Activated naive CD4-positive, alpha-beta T cell treated with anti-CD3 and anti-CD28 coated beads for 36 hours (primary cell): ENCODE measurements at regions not wholly inside any gene's neighbourhood (a gene's known extent, or its start where the extent isn't known, plus 50 kb on each side); places are given as distances from the start of the nearest gene placed in this dataset.

Experiments
- CTCF ChIA-PET: fragments of 350-600 bp; sonication (Branson Sonifier 250); formaldehyde crosslinking; loops from one replicate; lab custom pipeline; 2021; ENCODE audit warnings: antibody characterized with exemption; lab: Charles Lee
- DNase-seq: peaks from one replicate; pipeline ENCODE4 v3.0.0-alpha.2; 2020
- H3K27ac Mint-ChIP-seq: one replicate; pipeline ENCODE4 v1.8.0; 2021; ENCODE audit warnings: mild to moderate bottlenecking, mixed read lengths
- H3K27me3 Mint-ChIP-seq: one replicate; pipeline ENCODE4 v1.8.0; 2021; ENCODE audit warnings: low read depth, mixed read lengths
- H3K36me3 Mint-ChIP-seq: one replicate; pipeline ENCODE4 v1.8.0; 2021; ENCODE audit warnings: low read depth, mixed read lengths
- H3K4me1 Mint-ChIP-seq: one replicate; pipeline ENCODE4 v1.8.0; 2021; ENCODE audit warnings: low read depth, mixed read lengths
- H3K4me3 Mint-ChIP-seq: one replicate; pipeline ENCODE4 v1.8.0; 2021; ENCODE audit warnings: mild to moderate bottlenecking, moderate library complexity, mixed read lengths
- H3K9me3 Mint-ChIP-seq: one replicate; pipeline ENCODE4 v1.8.0; 2021; ENCODE audit warnings: mixed read lengths
- intact Hi-C: fragments of 100-400 bp; cut with micrococcal nuclease; formaldehyde crosslinking; loops from one replicate; pipeline ENCODE4 v1.15.1; 2023

DNA sequence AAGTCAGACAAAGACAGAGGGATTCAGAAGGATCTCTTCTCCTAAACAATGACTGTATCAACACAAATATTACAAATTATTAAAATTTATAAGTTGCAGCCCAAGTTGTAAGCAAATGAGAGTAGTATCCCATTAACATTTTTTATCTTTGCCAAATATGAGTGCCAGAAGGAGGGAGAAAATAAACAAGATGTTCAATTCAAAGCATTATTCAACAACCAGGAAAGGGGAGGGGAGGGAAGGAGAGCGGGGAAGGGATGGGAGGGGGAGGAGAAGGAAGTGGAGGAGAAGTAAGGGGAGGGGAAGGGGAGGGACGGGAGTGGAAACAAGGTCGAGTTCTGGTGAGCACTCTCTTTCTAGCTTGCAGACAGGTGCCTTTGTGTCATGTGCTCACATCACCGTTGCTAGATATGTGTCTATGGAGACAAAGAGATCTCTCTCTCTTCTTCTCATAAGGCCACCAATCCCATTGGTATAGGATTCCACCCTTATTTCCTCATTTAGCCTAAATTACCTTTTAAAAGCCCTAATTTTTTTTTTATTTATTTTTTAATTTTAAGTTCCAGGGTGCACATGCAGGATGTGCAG lies 679.6 kb upstream of the CHAC2 start:
- intact Hi-C loops = no loop called here
- DNase-seq = no peak
- Mint-ChIP-seq H3K4me1 (no peaks in the 10 kb centered on the region), H3K9me3 (peaks cover 4% of the 10 kb centered on the region), H3K36me3 (no peaks in the 10 kb centered on the region), H3K4me3 (no peak overlapping the region), H3K27me3 (no peaks in the 10 kb centered on the region), H3K27ac (no peak overlapping the region)
- CTCF ChIA-PET = no interaction called here

DNA sequence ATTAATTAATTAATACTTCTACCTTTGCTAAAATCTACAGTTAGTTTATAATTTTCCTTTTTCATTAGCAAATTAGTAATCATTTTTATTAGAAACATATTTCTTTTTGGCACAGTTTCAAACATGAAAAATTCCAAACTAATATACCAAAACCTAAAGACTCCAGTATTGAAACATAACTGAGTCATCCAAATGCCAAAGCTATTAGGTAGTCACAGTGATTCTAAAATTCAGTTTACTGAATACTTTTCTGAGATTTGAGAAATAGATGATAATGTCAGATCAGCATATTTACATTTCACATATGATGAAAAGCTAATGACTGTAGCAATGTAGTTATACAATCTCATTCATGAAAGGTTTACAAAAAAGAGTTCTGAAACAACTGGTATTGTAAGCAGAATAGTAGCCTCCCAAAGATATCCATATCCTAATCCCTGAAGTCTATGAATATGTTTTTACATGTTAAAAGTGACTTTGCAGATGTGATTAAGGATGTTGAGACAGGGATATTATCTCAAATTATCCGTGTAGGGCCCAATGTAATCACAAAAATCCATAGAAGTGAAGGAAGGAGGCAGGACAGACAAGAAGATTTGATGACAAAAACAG lies 680.2 kb upstream of the CHAC2 start:
- Mint-ChIP-seq H3K4me1 (no peaks in the 10 kb centered on the region), H3K27ac (no peak overlapping the region), H3K9me3 (peaks cover 4% of the 10 kb centered on the region), H3K4me3 (no peak overlapping the region), H3K27me3 (no peaks in the 10 kb centered on the region), H3K36me3 (no peaks in the 10 kb centered on the region)
- DNase-seq = no peak
- intact Hi-C loops = no loop called here
- CTCF ChIA-PET = no interaction called here

DNA sequence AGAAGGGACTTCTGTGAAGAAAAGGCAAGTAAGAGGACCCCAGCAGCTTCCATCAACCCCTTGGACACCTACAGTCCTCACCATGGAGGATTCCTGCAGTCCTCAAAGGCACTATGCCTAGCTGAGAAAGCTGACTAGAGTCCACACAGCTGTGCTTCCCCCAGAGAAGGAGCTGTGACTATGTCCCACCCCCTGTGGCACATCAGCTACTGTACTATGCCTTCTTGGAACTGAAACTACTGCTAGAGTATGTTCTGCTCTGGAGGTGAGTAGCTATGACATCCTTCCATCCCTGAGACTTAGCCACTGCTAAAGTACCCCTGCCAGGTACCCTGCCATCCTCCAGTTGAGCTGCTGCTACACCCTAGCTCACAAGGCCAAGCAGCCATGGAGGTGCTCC lies 690.2 kb upstream of the CHAC2 start:
- Mint-ChIP-seq H3K27ac (no peak overlapping the region), H3K9me3 (peaks cover 18% of the 10 kb centered on the region), H3K4me1 (no peaks in the 10 kb centered on the region), H3K27me3 (no peaks in the 10 kb centered on the region), H3K36me3 (no peaks in the 10 kb centered on the region), H3K4me3 (no peak overlapping the region)
- intact Hi-C loops = no loop called here
- CTCF ChIA-PET = no interaction called here
- DNase-seq = no peak

DNA sequence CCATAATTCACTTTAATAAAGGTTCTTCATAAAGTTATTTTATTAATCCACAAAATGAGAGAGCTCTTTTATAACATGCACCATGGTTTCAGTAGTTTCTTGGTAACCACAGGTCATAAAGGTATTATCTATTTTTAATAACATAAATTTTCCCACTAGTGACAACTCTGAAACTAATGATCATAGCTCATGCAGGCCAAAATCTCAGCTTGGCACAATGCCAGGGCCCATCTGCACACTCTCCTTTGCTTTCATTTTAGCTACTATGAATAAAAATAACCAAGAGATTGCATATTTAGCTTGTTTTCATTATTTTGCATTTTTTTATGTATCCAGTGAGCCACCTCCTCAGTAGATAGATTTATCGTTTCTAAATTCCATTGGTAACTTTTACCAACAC lies 691.8 kb upstream of the CHAC2 start:
- Mint-ChIP-seq H3K27me3 (no peaks in the 10 kb centered on the region), H3K4me1 (no peaks in the 10 kb centered on the region), H3K36me3 (no peaks in the 10 kb centered on the region), H3K27ac (no peak overlapping the region), H3K4me3 (no peak overlapping the region), H3K9me3 (peaks cover 7% of the 10 kb centered on the region)
- DNase-seq = no peak
- CTCF ChIA-PET = no interaction called here
- intact Hi-C loops = no loop called here

DNA sequence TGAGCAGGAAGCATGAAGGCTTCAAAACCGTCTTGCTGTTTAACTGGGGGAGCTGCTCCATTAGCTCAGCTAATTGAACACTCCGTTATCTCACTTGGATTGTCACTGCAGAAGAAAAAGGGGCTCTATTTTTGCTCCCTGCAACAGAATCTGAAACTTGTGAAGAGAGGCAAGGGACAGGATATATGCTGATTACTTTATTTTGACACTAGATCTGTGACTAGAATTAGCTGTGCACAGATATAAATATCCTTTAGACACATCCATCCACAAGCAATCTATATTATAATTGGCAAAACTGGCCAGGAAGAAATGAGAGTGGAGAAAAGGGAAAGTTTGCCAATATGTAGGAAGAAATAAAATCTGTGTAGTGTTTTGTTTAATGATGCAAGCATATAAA lies 700.1 kb upstream of the CHAC2 start:
- Mint-ChIP-seq H3K4me1 (no peaks in the 10 kb centered on the region), H3K4me3 (no peak overlapping the region), H3K36me3 (no peaks in the 10 kb centered on the region), H3K27me3 (no peaks in the 10 kb centered on the region), H3K9me3 (no peaks in the 10 kb centered on the region), H3K27ac (no peak overlapping the region)
- no peak for DNase-seq
- CTCF ChIA-PET = interaction anchor here (0.6 kb wide), 1 partner anchor 62 kb away, joined by 3 read pairs; no protein-coding TSS in a partner anchor
- intact Hi-C loops = no loop called here

DNA sequence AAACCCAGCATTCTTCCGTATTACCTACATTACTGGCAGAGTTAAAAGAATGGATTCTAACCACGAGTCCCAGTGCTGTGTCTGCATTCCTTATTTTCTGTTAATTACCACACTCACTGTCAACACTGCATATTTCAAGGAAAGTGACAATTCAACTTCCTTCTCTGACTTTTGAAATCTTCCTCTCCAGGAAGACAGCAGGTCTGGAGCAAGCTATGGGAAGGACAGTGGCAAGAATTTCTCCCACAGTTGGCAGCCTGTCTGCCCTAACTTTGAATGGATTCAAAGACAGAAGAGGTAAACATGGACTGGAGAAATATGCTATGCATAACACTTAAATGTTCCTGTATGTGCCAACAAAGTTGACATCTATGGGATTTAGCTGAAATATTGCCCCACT lies 700.5 kb upstream of the CHAC2 start:
- intact Hi-C loops = no loop called here
- H3K27ac Mint-ChIP-seq = no peak overlapping the region
- H3K4me3 Mint-ChIP-seq = no peak overlapping the region
- H3K27me3 Mint-ChIP-seq = no peaks in the 10 kb centered on the region
- CTCF ChIA-PET = no interaction called here
- H3K36me3 Mint-ChIP-seq = no peaks in the 10 kb centered on the region
- DNase-seq = no peak
- H3K4me1 Mint-ChIP-seq = no peaks in the 10 kb centered on the region
- no peaks in the 10 kb centered on the region for H3K9me3 Mint-ChIP-seq

DNA sequence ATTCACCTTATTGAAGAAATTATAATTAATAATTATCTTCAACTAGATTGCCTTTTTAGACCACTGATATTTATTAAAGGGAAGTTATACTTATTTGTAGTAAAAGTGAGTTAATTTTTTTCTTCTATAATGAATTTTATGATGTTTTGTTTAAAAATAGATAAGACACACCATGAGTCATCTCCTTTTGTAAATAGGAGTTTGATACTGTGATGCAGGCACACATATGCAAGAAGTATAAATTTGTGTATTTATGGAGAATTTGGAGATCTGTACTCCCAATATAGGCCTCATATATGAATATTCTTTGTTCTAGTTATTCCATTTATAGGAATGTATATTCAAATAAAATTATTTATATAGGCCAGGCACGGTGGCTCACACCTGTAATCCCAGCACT lies 703.5 kb upstream of the CHAC2 start:
- Mint-ChIP-seq H3K27me3 (no peaks in the 10 kb centered on the region), H3K4me1 (no peaks in the 10 kb centered on the region), H3K9me3 (peaks cover 4% of the 10 kb centered on the region), H3K4me3 (no peak overlapping the region), H3K36me3 (no peaks in the 10 kb centered on the region), H3K27ac (no peak overlapping the region)
- no peak for DNase-seq
- CTCF ChIA-PET = no interaction called here
- intact Hi-C loops = no loop called here

DNA sequence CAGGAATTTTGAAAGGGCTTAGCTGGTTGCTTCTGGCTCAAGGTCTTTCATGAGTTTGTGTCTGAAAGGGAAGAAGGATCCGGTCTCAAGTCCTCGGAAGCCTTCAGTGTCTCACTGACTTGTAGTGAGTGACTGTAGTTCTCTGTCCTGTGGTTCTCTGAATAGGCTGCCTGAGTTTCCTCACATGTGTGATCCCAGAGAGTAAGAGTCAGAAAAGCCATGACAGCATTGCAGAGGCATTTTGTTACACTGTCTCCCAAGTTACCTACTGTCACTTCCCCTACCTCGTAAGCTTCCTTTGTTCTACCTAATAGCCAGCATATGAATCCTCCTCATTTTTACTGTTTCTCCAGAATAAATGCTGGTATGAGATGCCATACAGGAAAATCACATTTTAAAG lies 709.1 kb upstream of the CHAC2 start:
- Mint-ChIP-seq H3K27ac (no peak overlapping the region), H3K9me3 (peaks cover 6% of the 10 kb centered on the region), H3K4me3 (no peak overlapping the region), H3K4me1 (no peaks in the 10 kb centered on the region), H3K36me3 (no peaks in the 10 kb centered on the region), H3K27me3 (no peaks in the 10 kb centered on the region)
- CTCF ChIA-PET = no interaction called here
- intact Hi-C loops = no loop called here
- DNase-seq = no peak

DNA sequence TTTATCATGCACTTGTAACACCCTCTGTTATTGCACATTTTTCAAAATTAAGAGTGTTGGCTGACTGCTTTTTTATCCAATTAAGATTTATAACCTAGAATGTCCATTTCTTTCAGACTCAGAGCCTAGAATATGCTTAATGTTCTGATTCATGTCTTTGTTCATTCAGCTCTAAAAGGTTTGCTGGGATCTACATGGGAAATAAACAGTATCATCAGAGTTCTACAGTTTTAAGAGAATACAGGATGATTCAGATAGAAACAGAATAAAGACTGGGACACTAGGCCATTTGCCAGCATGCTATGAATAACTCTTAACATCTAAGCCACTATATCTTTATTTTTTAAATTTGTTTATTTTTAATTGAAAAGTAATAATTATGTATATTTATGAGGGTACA lies 713.7 kb upstream of the CHAC2 start:
- intact Hi-C loops = no loop called here
- DNase-seq = no peak
- CTCF ChIA-PET = no interaction called here
- Mint-ChIP-seq H3K4me1 (no peaks in the 10 kb centered on the region), H3K27ac (no peak overlapping the region), H3K4me3 (no peak overlapping the region), H3K36me3 (no peaks in the 10 kb centered on the region), H3K9me3 (peaks cover 2% of the 10 kb centered on the region), H3K27me3 (no peaks in the 10 kb centered on the region)

DNA sequence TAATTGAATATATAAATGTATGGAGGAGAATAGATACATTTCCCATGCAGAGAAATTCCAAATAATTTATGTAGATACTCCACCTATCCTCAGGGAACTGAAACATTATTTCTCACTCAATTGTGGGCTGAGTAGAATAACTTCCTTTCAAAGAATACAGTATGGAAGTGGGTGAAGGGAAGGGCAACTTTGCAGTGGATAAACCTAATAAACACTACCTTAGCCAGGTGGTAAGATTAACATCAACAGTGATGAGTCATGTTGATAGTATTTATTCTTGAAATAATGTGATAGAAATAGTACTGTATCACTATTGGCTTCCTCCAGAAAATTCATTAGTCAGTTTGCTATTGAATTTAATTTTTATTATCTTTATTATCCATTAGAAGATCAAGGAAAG lies 716.4 kb upstream of the CHAC2 start:
- Mint-ChIP-seq H3K4me3 (no peak overlapping the region), H3K9me3 (peaks cover 6% of the 10 kb centered on the region), H3K4me1 (no peaks in the 10 kb centered on the region), H3K36me3 (no peaks in the 10 kb centered on the region), H3K27me3 (no peaks in the 10 kb centered on the region), H3K27ac (no peak overlapping the region)
- CTCF ChIA-PET = no interaction called here
- no peak for DNase-seq
- intact Hi-C loops = no loop called here

DNA sequence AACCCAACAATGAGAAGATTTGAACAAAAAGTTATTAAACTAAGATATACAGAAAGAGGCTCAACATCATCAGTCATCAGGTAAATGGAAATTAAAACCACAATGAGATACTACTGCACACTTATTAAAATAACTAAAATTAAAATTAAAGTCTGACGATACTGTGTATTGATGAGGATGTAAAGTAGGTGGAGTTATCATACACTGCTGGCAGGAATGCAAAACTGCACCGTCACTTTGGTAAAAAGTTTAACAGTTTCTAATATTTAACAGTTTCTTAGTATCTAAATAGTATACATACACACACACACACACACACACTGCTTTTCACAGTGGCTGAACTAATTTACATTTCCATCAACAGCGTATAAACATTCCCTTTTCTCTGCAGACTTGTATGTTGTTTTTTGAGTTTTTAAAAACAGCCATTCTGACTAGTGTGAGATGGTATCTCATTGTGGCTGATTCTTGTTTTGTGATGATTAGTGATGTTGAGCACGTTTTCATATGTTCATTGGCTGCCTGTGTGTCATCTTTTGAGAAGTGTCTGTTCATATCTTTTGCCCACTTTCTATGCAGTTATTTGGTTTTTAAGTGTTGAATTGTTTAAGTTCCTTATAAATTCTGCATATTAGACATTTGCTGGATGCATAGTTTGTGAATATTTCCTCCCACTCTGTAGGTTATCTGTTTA lies 726.9 kb upstream of the CHAC2 start:
- Mint-ChIP-seq H3K4me3 (no peak overlapping the region), H3K27me3 (no peaks in the 10 kb centered on the region), H3K9me3 (peaks cover 3% of the 10 kb centered on the region), H3K4me1 (no peaks in the 10 kb centered on the region), H3K36me3 (no peaks in the 10 kb centered on the region), H3K27ac (no peak overlapping the region)
- CTCF ChIA-PET = no interaction called here
- no peak for DNase-seq
- intact Hi-C loops = no loop called here

DNA sequence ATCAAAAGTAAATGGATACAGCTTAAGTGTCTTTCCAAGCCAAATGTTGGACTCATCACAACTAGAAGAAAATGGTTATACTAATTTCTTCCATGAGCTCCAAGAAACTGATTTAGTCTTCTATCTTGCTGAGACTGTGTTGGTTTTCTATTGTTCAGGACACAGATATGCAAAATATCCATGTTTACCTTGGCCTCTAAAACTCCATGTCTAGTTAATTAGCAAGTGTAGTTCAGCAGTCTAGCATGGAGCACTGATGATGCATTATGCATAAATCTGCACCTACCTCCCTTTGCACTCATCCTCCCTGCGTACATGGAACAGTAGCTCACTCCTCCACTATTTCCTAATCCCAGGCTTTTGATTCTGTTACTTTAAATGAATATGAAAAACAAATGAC lies 731.4 kb upstream of the CHAC2 start:
- no peaks in the 10 kb centered on the region for H3K9me3 Mint-ChIP-seq
- no peak for DNase-seq
- intact Hi-C loops = no loop called here
- no peaks in the 10 kb centered on the region for H3K27me3 Mint-ChIP-seq
- H3K4me1 Mint-ChIP-seq = no peaks in the 10 kb centered on the region
- H3K36me3 Mint-ChIP-seq = no peaks in the 10 kb centered on the region
- H3K27ac Mint-ChIP-seq = no peak overlapping the region
- CTCF ChIA-PET = no interaction called here
- no peak overlapping the region for H3K4me3 Mint-ChIP-seq

DNA sequence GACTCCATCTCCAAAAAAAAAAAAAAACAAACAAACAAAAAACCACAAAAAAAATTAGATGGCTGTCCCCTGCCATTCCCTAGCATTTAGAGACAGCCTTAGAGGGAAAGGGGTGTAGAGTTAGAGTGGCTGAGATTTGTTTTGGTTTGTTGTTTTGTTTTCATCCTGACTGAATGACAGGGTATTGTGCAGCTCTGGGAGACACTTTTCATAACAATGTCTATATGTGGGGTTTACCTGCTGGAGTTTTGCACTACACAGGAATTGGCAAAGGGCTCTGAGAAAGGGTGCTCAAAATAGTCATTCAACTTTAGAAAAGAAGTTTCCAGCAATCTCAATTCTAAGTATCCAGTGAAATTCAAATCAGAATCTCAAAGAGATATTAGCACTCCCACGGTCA lies 732.5 kb upstream of the CHAC2 start:
- CTCF ChIA-PET = no interaction called here
- no peak overlapping the region for H3K4me3 Mint-ChIP-seq
- DNase-seq = no peak
- no peaks in the 10 kb centered on the region for H3K4me1 Mint-ChIP-seq
- no peaks in the 10 kb centered on the region for H3K9me3 Mint-ChIP-seq
- H3K27ac Mint-ChIP-seq = no peak overlapping the region
- H3K36me3 Mint-ChIP-seq = no peaks in the 10 kb centered on the region
- no peaks in the 10 kb centered on the region for H3K27me3 Mint-ChIP-seq
- intact Hi-C loops = no loop called here
